ENCODE measurements at regions not wholly inside any gene's neighbourhood (a gene's known extent, or its start where the extent isn't known, plus 50 kb on each side); places are given as distances from the start of the nearest gene placed in this dataset.

DNA sequence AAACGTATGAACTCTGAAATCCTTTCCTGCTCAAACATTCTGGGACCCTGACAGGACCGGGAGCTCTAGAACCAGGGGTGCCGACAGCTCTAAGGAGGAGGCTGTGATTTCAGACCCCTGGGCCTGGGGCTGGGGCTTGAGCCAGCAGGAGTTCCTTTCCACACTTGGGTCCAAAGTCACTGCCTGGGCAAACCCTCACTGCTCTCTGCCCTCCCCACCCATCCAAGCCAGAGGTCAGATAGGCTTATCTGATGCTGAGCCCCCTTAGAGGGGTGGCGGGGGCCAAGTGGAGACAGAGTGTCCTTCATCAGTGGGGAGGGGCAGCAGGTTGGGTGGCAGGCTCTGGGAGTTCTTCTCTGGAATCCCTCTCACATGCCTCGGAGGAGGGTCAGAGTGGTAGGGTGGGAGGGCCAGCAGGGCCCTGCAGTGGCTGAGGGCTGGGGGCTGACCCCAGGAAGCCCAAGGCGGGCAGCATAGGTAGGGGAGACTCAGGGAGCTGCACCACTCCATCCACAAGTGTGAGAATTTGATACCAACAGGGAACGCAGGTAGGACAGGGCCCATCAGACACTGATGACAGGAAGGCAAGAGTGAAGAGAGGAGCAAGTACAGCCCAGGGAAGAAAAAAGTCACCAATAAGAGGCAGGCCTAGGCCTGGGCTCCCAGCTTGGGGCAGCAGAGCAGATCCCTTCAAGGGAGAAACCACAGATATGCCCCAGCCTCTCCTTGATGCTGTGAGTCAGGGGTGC, 121.0 kb downstream of the MRPL14 start:
- TF ChIP-seq EZH2 (IDR thresholded peaks at IDR 0.05; ENCODE audit: borderline replicate concordance) = no peak
- TF ChIP-seq, protein P1, sequence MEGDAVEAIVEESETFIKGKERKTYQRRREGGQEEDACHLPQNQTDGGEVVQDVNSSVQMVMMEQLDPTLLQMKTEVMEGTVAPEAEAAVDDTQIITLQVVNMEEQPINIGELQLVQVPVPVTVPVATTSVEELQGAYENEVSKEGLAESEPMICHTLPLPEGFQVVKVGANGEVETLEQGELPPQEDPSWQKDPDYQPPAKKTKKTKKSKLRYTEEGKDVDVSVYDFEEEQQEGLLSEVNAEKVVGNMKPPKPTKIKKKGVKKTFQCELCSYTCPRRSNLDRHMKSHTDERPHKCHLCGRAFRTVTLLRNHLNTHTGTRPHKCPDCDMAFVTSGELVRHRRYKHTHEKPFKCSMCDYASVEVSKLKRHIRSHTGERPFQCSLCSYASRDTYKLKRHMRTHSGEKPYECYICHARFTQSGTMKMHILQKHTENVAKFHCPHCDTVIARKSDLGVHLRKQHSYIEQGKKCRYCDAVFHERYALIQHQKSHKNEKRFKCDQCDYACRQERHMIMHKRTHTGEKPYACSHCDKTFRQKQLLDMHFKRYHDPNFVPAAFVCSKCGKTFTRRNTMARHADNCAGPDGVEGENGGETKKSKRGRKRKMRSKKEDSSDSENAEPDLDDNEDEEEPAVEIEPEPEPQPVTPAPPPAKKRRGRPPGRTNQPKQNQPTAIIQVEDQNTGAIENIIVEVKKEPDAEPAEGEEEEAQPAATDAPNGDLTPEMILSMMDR (IDR thresholded peaks at IDR 0.05; ENCODE audit: poor library complexity) = no peak

Data from hepatocyte (in vitro differentiated cells).